Anterior cingulate cortex (tissue), 58 donors: ENCODE measurements at regions not wholly inside any gene's neighbourhood (a gene's known extent, or its start where the extent isn't known, plus 50 kb on each side); places are given as distances from the start of the nearest gene placed in this dataset.

Source experiments
- DNase-seq, 58 donors: peaks; one replicate each; lab custom pipeline; 2025; lab: John Stamatoyannopoulos, UW

DNA sequence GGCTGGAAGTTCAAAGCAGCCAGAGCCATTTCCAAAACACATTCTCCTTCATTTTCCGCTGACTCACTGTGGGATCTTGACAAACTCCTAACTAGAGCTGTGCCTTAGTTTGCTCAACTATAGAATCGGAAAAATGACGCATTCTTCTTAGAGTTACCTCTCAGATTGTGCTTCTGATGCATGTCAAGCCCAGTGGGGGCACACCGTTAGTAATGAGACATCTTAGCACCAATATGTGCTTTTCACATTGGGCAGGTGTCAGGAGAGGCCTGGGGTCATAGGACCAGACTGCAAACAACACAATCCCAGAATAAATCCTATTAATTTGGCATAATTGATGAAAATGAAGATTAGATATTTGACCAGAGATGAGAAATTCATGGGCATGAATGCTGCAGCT, 71.3 kb upstream of the UBE3A start:
- no peak for DNase-seq

DNA sequence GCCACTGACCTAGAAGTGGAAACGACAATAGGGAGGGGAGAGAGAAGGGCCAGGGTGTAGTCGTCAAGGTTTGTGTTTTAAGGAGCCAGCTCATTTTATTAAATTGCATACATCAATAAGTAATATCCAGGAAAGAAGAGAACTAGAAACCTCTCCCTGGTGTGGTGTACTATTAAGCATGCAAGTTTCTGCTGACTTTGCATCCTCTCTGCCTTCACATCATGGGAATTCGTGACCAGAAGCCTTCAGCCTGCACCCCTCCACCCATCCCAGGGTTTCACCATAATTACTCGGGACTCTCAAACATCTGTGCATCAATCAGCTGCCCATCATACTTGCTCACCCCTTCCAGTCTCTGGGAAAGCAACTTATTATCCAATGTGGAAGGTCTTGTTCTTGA, 70.9 kb upstream of the UBE3A start:
- DNase-seq = no peak

DNA sequence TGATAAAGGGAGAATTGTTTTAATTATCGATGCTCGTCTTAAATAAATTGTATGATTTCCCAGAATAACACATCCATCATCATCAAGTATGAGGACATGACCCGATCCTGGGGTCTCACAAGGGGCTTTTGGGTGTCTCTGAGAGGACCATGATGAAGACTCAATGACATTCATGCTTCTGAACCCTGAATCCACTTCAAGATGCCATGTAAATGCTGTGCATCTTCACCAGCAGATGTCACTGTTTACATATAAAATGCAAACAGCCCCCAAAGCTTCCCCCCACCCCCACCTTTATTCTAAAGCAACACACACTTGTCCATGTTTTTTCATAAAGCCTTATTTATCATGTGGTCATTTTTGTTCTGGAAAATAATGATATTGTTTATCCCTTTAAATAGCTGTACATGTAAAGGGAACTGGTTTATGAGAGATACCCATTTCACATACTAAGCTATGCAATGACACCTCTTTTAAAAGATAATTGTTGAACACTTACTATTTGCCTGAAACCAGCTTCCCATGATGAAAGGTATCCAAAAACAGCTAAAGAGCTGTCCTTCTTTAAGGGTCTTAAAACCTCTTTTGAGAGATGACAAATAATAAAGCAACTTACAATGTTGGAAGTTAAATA, 69.7 kb upstream of the UBE3A start:
- DNase-seq = peak in 6 of 58 donors; percentile 5 to 33 (median 17)

DNA sequence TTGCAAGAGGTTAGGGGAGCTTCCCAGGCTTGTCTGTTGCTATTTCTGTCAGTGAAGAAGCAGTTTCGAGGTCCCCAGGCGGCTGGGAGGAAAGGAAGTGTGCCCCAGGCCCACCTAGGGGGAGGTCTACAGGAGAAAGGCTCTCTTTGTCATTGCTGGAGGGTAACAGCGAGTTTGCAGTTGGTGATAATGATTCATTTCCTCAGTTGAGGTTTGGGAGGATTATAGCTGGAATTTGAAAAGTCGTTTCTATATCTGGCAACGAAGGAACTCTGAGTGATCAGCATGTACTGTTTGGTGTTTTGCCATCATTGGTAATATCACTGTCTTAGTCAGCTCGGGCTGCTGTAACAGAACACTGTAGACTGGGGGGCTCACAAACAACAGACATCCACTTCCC, 65.5 kb upstream of the UBE3A start:
- peak in 2 of 58 donors; percentile 39 to 46 for DNase-seq

GRCh38 chr15:25501828-25502446, 63.1 kb upstream of the UBE3A start:
- DNase-seq = peak in 2 of 58 donors; percentile 8 to 24

- DNase-seq = no peak
These were observed 60.0 kb upstream of the UBE3A start for GRCh38 chr15:25498835-25499234.

GRCh38 chr15:25497934-25498333, 59.1 kb upstream of the UBE3A start:
- no peak for DNase-seq

DNA sequence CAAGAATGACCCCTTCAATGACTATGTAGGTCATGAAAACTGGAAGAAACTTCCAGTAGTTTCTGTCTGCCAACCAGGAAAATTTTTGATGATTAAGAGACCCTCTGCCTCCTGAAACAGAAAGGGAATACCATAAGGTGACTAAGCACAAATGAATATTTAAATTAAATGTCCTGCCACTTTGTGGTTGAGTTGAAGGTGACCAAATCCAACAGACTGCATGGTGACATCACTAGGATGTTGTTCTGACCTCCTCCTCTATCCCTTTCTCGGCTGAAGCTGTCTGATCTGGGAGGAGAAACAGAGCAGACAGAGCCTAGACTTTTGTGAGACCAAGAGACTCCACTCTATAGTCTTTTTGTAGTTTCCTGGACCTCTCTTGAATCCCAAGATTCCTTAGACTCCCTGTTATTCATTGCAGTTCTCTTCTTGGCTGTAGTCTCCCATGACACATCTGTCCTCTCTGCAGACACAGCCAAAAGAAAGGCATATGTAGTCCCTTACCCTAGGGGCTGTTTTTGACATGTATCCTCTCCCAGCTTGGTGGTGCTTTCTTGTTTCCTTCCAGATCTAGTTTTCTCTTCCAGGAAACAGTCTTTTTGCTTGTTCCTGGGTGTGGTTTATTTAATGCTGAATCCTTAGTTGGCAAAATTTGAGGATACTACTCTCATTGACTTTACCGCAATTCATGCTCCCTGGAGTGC, 55.2 kb upstream of the UBE3A start:
- DNase-seq = no peak

- no peak for DNase-seq
These were observed 53.5 kb upstream of the UBE3A start for GRCh38 chr15:25492315-25492714.
